ENCODE measurements at regions not wholly inside any gene's neighbourhood (a gene's known extent, or its start where the extent isn't known, plus 50 kb on each side); places are given as distances from the start of the nearest gene placed in this dataset.

DNA sequence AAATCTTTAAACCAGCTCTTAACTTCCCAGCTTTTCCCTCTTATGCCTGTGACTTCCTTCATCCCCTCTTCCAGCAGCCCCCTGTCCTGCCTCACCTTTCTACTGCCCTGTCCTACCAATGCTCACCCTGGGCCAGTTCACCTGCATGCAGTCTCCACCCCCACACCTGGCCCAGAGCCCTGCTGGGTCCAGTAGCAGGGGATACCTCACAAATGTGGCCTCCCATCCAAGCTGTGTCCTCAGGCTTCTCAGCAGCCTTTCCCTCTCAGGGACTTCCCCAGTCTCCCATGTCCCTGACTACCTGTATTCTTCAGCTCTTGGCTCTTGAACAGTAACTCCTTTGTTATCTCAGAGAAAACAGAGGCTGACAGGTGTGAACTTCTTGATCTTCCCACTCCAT, 503.2 kb downstream of the MFSD1 start:
- TF ChIP-seq POLR2AphosphoS5 (IDR thresholded peaks at IDR 0.05) = no peak
- TF ChIP-seq, protein P1, sequence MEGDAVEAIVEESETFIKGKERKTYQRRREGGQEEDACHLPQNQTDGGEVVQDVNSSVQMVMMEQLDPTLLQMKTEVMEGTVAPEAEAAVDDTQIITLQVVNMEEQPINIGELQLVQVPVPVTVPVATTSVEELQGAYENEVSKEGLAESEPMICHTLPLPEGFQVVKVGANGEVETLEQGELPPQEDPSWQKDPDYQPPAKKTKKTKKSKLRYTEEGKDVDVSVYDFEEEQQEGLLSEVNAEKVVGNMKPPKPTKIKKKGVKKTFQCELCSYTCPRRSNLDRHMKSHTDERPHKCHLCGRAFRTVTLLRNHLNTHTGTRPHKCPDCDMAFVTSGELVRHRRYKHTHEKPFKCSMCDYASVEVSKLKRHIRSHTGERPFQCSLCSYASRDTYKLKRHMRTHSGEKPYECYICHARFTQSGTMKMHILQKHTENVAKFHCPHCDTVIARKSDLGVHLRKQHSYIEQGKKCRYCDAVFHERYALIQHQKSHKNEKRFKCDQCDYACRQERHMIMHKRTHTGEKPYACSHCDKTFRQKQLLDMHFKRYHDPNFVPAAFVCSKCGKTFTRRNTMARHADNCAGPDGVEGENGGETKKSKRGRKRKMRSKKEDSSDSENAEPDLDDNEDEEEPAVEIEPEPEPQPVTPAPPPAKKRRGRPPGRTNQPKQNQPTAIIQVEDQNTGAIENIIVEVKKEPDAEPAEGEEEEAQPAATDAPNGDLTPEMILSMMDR (IDR thresholded peaks at IDR 0.05) = no peak
